H9 (cell line): ENCODE measurements at regions not wholly inside any gene's neighbourhood (a gene's known extent, or its start where the extent isn't known, plus 50 kb on each side); places are given as distances from the start of the nearest gene placed in this dataset.
"Not testable (repeated sequence)": the region's sequence is repeated elsewhere in the genome, so short reads cannot be mapped to it uniquely, and the experiment has no call there.

ENCODE experiments used
- DNase-seq: peaks from one replicate; pipeline ENCODE4 v3.0.0-alpha.2; 2017
- H2AFZ ChIP-seq: one replicate; pipeline ENCODE4 v1.6.1; 2013; ENCODE audit warnings: mild to moderate bottlenecking, low read length, control low read depth, moderate library complexity
- H2AK5ac ChIP-seq: 2 replicates; pipeline ENCODE4 v1.6.1; 2013; ENCODE audit warnings: low read length, control low read depth, mixed read lengths; ENCODE audit not compliant: insufficient read length
- H2BK120ac ChIP-seq: one replicate; pipeline ENCODE4 v1.6.1; 2013; ENCODE audit warnings: low read depth, mild to moderate bottlenecking, low read length, control low read depth, inconsistent platforms; ENCODE audit not compliant: poor library complexity, severe bottlenecking
- H2BK12ac ChIP-seq: 2 replicates; pipeline ENCODE4 v1.6.1; 2013; ENCODE audit warnings: low read length, control low read depth, mixed read lengths, low read depth; ENCODE audit not compliant: insufficient read length
- H2BK15ac ChIP-seq: 2 replicates; pipeline ENCODE4 v1.6.1; 2013; ENCODE audit warnings: low read depth, low read length, control low read depth
- H2BK20ac ChIP-seq: one replicate; pipeline ENCODE4 v1.6.1; 2013; ENCODE audit warnings: low read depth, mild to moderate bottlenecking, low read length, control low read depth, inconsistent platforms; ENCODE audit not compliant: poor library complexity, severe bottlenecking
- H2BK5ac ChIP-seq: 2 replicates; pipeline ENCODE4 v1.6.1; 2013; ENCODE audit warnings: low read length, control low read depth, mixed read lengths; ENCODE audit not compliant: insufficient read length
- H3K14ac ChIP-seq: 2 replicates; pipeline ENCODE4 v1.6.1; 2013; ENCODE audit warnings: low read length, control low read depth; ENCODE audit not compliant: insufficient read depth
- H3K18ac ChIP-seq: 2 replicates; pipeline ENCODE4 v1.6.1; 2013; ENCODE audit warnings: low read depth, mild to moderate bottlenecking, mixed read lengths, low read length, control low read depth; ENCODE audit not compliant: insufficient read length
- H3K23ac ChIP-seq: 2 replicates; pipeline ENCODE4 v1.6.1; 2013; ENCODE audit warnings: low read length, control low read depth, mixed read lengths, low read depth; ENCODE audit not compliant: insufficient read length
- H3K23me2 ChIP-seq: 2 replicates; pipeline ENCODE4 v1.6.1; 2013; ENCODE audit warnings: low read depth, mild to moderate bottlenecking, mixed read lengths, low read length, control low read depth; ENCODE audit not compliant: insufficient read length, poor library complexity, severe bottlenecking
- H3K27ac ChIP-seq: 2 replicates; pipeline ENCODE4 v1.5.1; 2013; ENCODE audit warnings: low read length, control low read depth, mixed read lengths, low read depth; ENCODE audit not compliant: insufficient read length
- H3K27me3 ChIP-seq: 2 replicates; pipeline ENCODE4 v1.6.1; 2013; ENCODE audit warnings: low read length, control low read depth, inconsistent platforms; ENCODE audit not compliant: insufficient read depth
- H3K4ac ChIP-seq: 2 replicates; pipeline ENCODE4 v1.6.1; 2013; ENCODE audit warnings: low read depth, mild to moderate bottlenecking, control low read depth, inconsistent platforms, low read length, moderate library complexity
- H3K4me1 ChIP-seq: 2 replicates; pipeline ENCODE4 v1.6.1; 2013; ENCODE audit warnings: low read length, control low read depth, inconsistent platforms; ENCODE audit not compliant: insufficient read depth
- H3K4me2 ChIP-seq: 2 replicates; pipeline ENCODE4 v1.6.1; 2013; ENCODE audit warnings: low read length, control low read depth, mixed read lengths; ENCODE audit not compliant: insufficient read length, insufficient read depth
- H3K56ac ChIP-seq: 2 replicates; pipeline ENCODE4 v1.6.1; 2013; ENCODE audit warnings: low read depth, mild to moderate bottlenecking, mixed read lengths, low read length, control low read depth; ENCODE audit not compliant: insufficient read length
- H3K79me1 ChIP-seq: 2 replicates; pipeline ENCODE4 v1.6.1; 2013; ENCODE audit warnings: low read depth, mild to moderate bottlenecking, moderate library complexity, low read length, control low read depth, inconsistent platforms; ENCODE audit not compliant: insufficient read depth, poor library complexity, severe bottlenecking
- H3K79me2 ChIP-seq: 2 replicates; pipeline ENCODE4 v1.6.1; 2013; ENCODE audit warnings: low read length, control low read depth, inconsistent platforms; ENCODE audit not compliant: insufficient read depth
- H3K9ac ChIP-seq: 2 replicates; pipeline ENCODE4 v1.6.1; 2013; ENCODE audit warnings: low read length, control low read depth, mixed read lengths; ENCODE audit not compliant: insufficient read length; ENCODE audit errors: extremely low read depth
- H3K9me3 ChIP-seq: one replicate; pipeline ENCODE4 v1.6.1; 2013; ENCODE audit warnings: low read depth, low read length, inconsistent platforms; ENCODE audit not compliant: control insufficient read depth
- H3T11ph ChIP-seq: one replicate; pipeline ENCODE4 v1.6.1; 2013; ENCODE audit warnings: mild to moderate bottlenecking, low read length, control low read depth, inconsistent platforms
- H4K20me1 ChIP-seq: one replicate; pipeline ENCODE4 v1.6.1; 2013; ENCODE audit not compliant: control insufficient read depth, insufficient read length, insufficient read depth
- H4K5ac ChIP-seq: 2 replicates; pipeline ENCODE4 v1.6.1; 2013; ENCODE audit warnings: low read depth, mild to moderate bottlenecking, mixed read lengths, low read length, control low read depth; ENCODE audit not compliant: insufficient read length
- H4K8ac ChIP-seq: replicated peaks from 2 replicates; pipeline ENCODE4 v1.6.1; 2013; ENCODE audit warnings: low read length, control low read depth, mixed read lengths, low read depth; ENCODE audit not compliant: insufficient read length
- H4K91ac ChIP-seq: 2 replicates; pipeline ENCODE4 v1.6.1; 2013; ENCODE audit warnings: low read depth, mild to moderate bottlenecking, moderate library complexity, mixed read lengths, low read length, control low read depth; ENCODE audit not compliant: insufficient read length
- H3K27ac Mint-ChIP-seq, 3 experiments: 2 replicates in 2 of 3; 3 replicates in 1 of 3; pipeline ENCODE4 v1.8.0; 2020 to 2021; ENCODE audit warnings: mixed read lengths in 3 of 3, mild to moderate bottlenecking in 1 of 3, moderate library complexity in 1 of 3
- H3K27me3 Mint-ChIP-seq: 2 replicates; pipeline ENCODE4 v1.8.0; 2021; ENCODE audit warnings: low read depth, mild to moderate bottlenecking, moderate library complexity, mixed read lengths
- H3K36me3 Mint-ChIP-seq, 3 experiments: 2 replicates in 2 of 3; 3 replicates in 1 of 3; pipeline ENCODE4 v1.8.0; 2020 to 2021; ENCODE audit warnings: low read depth in 3 of 3, mixed read lengths in 3 of 3; ENCODE audit not compliant: insufficient read depth in 1 of 3
- H3K4me1 Mint-ChIP-seq, 2 experiments: 2 replicates each; pipeline ENCODE4 v1.8.0; 2020; ENCODE audit warnings: mixed read lengths in 2 of 2
- H3K4me3 Mint-ChIP-seq, 2 experiments: 2 replicates in 1 of 2; 3 replicates in 1 of 2; pipeline ENCODE4 v1.8.0; 2020 to 2021; ENCODE audit warnings: mild to moderate bottlenecking in 2 of 2, mixed read lengths in 2 of 2, moderate library complexity in 1 of 2
- H3K9me3 Mint-ChIP-seq, 2 experiments: 2 replicates in 1 of 2; 3 replicates in 1 of 2; pipeline ENCODE4 v1.8.0; 2020; ENCODE audit warnings: mild to moderate bottlenecking in 2 of 2, mixed read lengths in 2 of 2, moderate library complexity in 1 of 2
- WGBS: extraction: QIAGEN DNeasy Blood & Tissue Kit; methylation state at CpG from one replicate; pipeline ENCODE4 v1.1.7; 2013; ENCODE audit warnings: missing lambda C conversion rate, low lambda C conversion rate, mixed read lengths; ENCODE audit not compliant: insufficient read length; ENCODE audit errors: extremely low coverage; 5-methylcytosine and 5-hydroxymethylcytosine counted together

- not testable (repeated sequence) for H2BK120ac ChIP-seq, H2BK15ac ChIP-seq, H3K9me3 ChIP-seq, H3K27me3 ChIP-seq, H3K36me3 Mint-ChIP-seq, H3K4me1 Mint-ChIP-seq, H3K9ac ChIP-seq, H2BK5ac ChIP-seq, H3K14ac ChIP-seq, H2AK5ac ChIP-seq, H2BK20ac ChIP-seq, H3K18ac ChIP-seq, H2BK12ac ChIP-seq, H3K9me3 Mint-ChIP-seq, H3T11ph ChIP-seq, H3K27ac ChIP-seq, H3K79me1 ChIP-seq, H3K27ac Mint-ChIP-seq, H3K4me2 ChIP-seq, H3K23me2 ChIP-seq, H3K79me2 ChIP-seq, H3K4me3 Mint-ChIP-seq, H2AFZ ChIP-seq, DNase-seq, H4K20me1 ChIP-seq, H4K8ac ChIP-seq, H3K27me3 Mint-ChIP-seq, H3K23ac ChIP-seq, H4K91ac ChIP-seq, H4K5ac ChIP-seq, H3K56ac ChIP-seq, H3K4me1 ChIP-seq, H3K4ac ChIP-seq
- no CpG with 5 or more reads among the region's 4 CpGs for WGBS
These were observed 89.7 kb downstream of the PPIAL4C start for GRCh38 chr1:149673231-149673909.

- not testable (repeated sequence) for H3K4me1 Mint-ChIP-seq, H3K36me3 Mint-ChIP-seq, H2BK20ac ChIP-seq, H2BK12ac ChIP-seq, H3K27me3 ChIP-seq, H4K20me1 ChIP-seq, H3K27me3 Mint-ChIP-seq, H2BK15ac ChIP-seq, H3K56ac ChIP-seq, H3K4me2 ChIP-seq, H2AFZ ChIP-seq, H3T11ph ChIP-seq, H3K4me3 Mint-ChIP-seq, H3K18ac ChIP-seq, H3K4me1 ChIP-seq, H2BK5ac ChIP-seq, H4K5ac ChIP-seq, H3K9ac ChIP-seq, H3K9me3 ChIP-seq, H3K23me2 ChIP-seq, H3K14ac ChIP-seq, H2AK5ac ChIP-seq, DNase-seq, H3K79me1 ChIP-seq, H3K27ac ChIP-seq, H3K27ac Mint-ChIP-seq, H3K4ac ChIP-seq, H2BK120ac ChIP-seq, H3K23ac ChIP-seq, H4K91ac ChIP-seq, H3K9me3 Mint-ChIP-seq, H3K79me2 ChIP-seq, H4K8ac ChIP-seq
- no CpG with 5 or more reads among the region's 23 CpGs for whole genome bisulfite sequencing
These were observed 91.3 kb downstream of the PPIAL4C start for GRCh38 chr1:149674921-149675320.
